Skeletal muscle satellite cell (primary cell): ENCODE measurements at regions not wholly inside any gene's neighbourhood (a gene's known extent, or its start where the extent isn't known, plus 50 kb on each side); places are given as distances from the start of the nearest gene placed in this dataset.
"Not testable (repeated sequence)": the region's sequence is repeated elsewhere in the genome, so short reads cannot be mapped to it uniquely, and the experiment has no call there.

Experiments used
- H3K27me3 ChIP-seq: 2 replicates; pipeline ENCODE4 v1.7.0; 2013; ENCODE audit warnings: low read length; ENCODE audit not compliant: control insufficient read depth, insufficient read depth
- H3K36me3 ChIP-seq: 2 replicates; pipeline ENCODE4 v1.7.0; 2013; ENCODE audit warnings: mild to moderate bottlenecking, control low read depth, low read length; ENCODE audit not compliant: insufficient read depth
- H3K4me1 ChIP-seq: 2 replicates; pipeline ENCODE4 v1.7.0; 2013; ENCODE audit warnings: low read length; ENCODE audit not compliant: control insufficient read depth, insufficient read depth
- H3K4me2 ChIP-seq: 2 replicates; pipeline ENCODE4 v1.7.0; 2013; ENCODE audit warnings: mild to moderate bottlenecking, low read length
- H3K4me3 ChIP-seq: 2 replicates; pipeline ENCODE4 v1.7.0; 2013; ENCODE audit warnings: low read length
- H3K9ac ChIP-seq: 2 replicates; pipeline ENCODE4 v1.7.0; 2013; ENCODE audit warnings: mild to moderate bottlenecking, low read depth, low read length, moderate library complexity
- H3K9me3 ChIP-seq: replicated peaks from 2 replicates; pipeline ENCODE4 v1.7.0; 2013; ENCODE audit warnings: mild to moderate bottlenecking, control low read depth, low read length

GRCh38 chr7:42580061-42580460 is 331.8 kb downstream of the C7orf25 start:
- Histone ChIP-seq H3K9ac (no peak overlapping the region), H3K36me3 (no peaks in the 10 kb centered on the region), H3K4me2 (no peak overlapping the region), H3K4me1 (no peaks in the 10 kb centered on the region), H3K4me3 (no peak overlapping the region), H3K9me3 (peaks cover 6% of the 10 kb centered on the region), H3K27me3 (peaks cover 16% of the 10 kb centered on the region)

GRCh38 chr7:42575171-42575570 is 336.7 kb downstream of the C7orf25 start:
- Histone ChIP-seq H3K36me3 (no peaks in the 10 kb centered on the region), H3K27me3 (peaks cover 34% of the 10 kb centered on the region), H3K9me3 (peaks cover 6% of the 10 kb centered on the region), H3K4me3 (no peak overlapping the region), H3K4me1 (no peaks in the 10 kb centered on the region), H3K4me2 (no peak overlapping the region), H3K9ac (no peak overlapping the region)

GRCh38 chr7:42574685-42575084 is 337.2 kb downstream of the C7orf25 start:
- Histone ChIP-seq H3K9me3 (peaks cover 6% of the 10 kb centered on the region), H3K36me3 (no peaks in the 10 kb centered on the region), H3K4me1 (no peaks in the 10 kb centered on the region), H3K27me3 (peaks cover 35% of the 10 kb centered on the region), H3K4me2 (no peak overlapping the region), H3K4me3 (no peak overlapping the region), H3K9ac (no peak overlapping the region)

DNA sequence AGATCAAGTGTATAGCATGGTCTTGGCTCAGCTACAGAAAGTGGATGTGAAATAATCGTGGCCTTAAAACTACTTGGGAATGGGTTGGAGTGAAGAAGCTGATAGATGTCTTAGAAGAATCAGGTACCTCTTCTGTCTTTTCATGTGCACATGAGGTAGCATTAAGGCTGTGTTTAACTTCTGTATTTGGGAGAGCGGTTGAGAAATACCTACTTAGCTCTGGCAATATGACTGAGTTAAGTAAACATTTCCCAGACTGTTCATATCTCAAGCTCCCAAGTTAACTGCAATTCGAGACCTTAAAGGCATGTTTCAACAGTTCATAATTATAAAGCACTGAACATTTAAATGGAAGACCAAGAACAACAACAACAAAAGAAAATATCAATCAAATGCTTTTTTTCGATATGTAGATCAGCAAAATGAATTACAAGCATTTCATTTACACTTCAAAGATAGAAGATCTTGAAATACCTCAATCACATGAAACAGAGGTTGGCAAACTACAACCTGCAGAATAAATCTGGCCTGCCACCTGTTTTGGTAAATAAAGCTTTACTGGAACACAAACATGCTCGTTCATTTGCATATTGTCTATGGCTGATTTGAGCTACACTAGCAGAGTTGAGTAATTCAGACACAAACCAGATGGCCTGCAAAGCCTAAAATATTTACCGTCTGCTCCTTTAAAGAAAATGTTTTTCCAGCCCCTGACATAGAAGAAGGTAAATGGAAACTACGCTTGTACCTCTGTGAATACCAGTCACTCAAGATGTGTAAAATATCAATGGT is 337.1 kb upstream of the GLI3 start:
- no peak overlapping the region for H3K9ac ChIP-seq
- no peaks in the 10 kb centered on the region for H3K36me3 ChIP-seq
- peaks cover 35% of the 10 kb centered on the region for H3K27me3 ChIP-seq
- no peak overlapping the region for H3K4me2 ChIP-seq
- peaks cover 4% of the 10 kb centered on the region for H3K9me3 ChIP-seq
- no peaks in the 10 kb centered on the region for H3K4me1 ChIP-seq
- no peak overlapping the region for H3K4me3 ChIP-seq

DNA sequence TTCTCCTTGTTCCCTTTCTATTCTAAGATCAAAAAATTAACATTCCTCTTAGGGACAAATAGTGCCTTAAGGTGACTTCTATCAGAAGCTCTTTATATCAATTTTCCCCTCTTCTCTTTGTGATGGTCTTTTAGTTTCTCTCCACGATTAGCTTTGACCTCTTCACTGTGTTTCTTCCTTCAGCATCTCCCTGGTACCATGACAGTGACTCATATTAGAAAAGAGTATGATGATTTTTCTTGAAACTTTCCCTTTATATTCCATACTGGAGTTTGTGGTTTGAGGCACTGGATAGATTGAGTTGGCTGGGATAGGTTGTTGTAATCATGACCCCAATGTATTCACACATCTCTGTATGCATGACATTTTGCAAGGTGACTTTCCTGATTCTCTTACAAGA is 335.6 kb upstream of the GLI3 start:
- Histone ChIP-seq H3K36me3 (no peaks in the 10 kb centered on the region), H3K4me3 (no peak overlapping the region), H3K4me1 (no peaks in the 10 kb centered on the region), H3K9ac (no peak overlapping the region), H3K9me3 (no peaks in the 10 kb centered on the region), H3K27me3 (peaks cover 33% of the 10 kb centered on the region), H3K4me2 (no peak overlapping the region)

DNA sequence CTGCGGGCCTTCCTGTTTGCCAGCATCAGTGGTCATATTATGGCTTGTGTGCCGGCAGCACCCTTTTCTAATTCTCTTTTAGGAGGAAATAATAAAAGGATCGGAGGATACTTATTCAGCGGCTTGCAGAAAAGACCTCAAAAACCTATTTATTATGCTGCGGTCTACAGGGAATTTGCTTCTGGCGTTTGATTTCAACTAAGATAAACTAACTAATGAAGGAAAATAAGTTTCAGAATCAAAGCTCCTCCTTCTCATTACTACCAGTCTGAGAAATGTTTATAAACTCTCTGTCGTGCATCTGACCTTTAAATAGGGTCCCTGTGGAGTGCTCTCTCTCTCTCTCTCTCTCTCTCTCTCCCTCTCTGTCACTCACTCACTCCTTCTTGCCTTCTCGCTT is 335.0 kb upstream of the GLI3 start:
- H3K9me3 ChIP-seq: no peaks in the 10 kb centered on the region
- H3K4me3 ChIP-seq: no peak overlapping the region
- H3K9ac ChIP-seq: no peak overlapping the region
- H3K4me2 ChIP-seq: no peak overlapping the region
- no peaks in the 10 kb centered on the region for H3K4me1 ChIP-seq
- H3K27me3 ChIP-seq: peaks cover 28% of the 10 kb centered on the region
- no peaks in the 10 kb centered on the region for H3K36me3 ChIP-seq

DNA sequence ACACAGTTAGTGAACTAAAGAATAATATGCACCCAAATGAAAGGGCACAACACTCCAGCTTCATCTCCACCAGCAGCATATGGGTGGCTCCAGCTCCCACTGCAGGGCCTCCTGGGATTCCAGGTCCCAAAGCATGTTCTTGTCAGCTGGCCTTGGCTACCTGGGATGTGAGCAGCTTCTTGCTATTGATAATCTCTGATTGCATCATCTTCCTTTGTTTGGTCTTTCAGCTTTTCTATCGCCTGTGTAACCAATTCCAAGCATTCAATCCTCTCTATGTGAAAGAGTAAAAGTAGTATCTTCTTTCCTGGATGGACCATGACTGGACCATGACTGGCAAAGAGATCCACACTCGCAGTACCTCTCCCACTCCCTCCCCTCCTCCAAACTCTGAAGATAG is 333.9 kb upstream of the GLI3 start:
- H3K4me2 ChIP-seq: no peak overlapping the region
- no peaks in the 10 kb centered on the region for H3K4me1 ChIP-seq
- H3K9me3 ChIP-seq: no peaks in the 10 kb centered on the region
- no peaks in the 10 kb centered on the region for H3K36me3 ChIP-seq
- H3K27me3 ChIP-seq: peaks cover 24% of the 10 kb centered on the region
- no peak overlapping the region for H3K9ac ChIP-seq
- no peak overlapping the region for H3K4me3 ChIP-seq

- H3K9me3 ChIP-seq: no peaks in the 10 kb centered on the region
- no peaks in the 10 kb centered on the region for H3K36me3 ChIP-seq
- H3K9ac ChIP-seq: no peak overlapping the region
- no peak overlapping the region for H3K4me2 ChIP-seq
- H3K27me3 ChIP-seq: peaks cover 5% of the 10 kb centered on the region
- no peak overlapping the region for H3K4me3 ChIP-seq
- H3K4me1 ChIP-seq: no peaks in the 10 kb centered on the region
Observed at GRCh38 chr7:42567051-42567450, 330.0 kb upstream of the GLI3 start.

DNA sequence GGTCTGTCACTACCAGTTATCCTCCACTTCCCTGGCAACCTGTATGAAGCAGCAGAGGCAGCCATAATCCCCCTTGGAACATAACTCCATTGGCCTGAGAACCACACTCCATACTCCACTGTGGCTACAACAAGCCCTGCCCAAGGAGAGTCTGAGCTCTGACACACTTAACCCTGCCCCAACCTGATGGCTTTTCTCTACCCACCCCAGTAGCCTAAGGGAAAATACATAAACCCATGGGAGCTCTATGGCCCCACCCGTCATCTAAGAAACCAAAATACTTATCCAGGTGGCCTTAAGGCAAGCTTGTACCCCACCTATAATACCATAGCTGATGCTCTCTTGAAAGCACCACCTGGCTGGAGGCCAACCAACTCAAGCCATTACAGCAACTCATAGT is 324.8 kb upstream of the GLI3 start:
- Histone ChIP-seq H3K36me3 (no peaks in the 10 kb centered on the region), H3K9me3 (no peaks in the 10 kb centered on the region), H3K4me3 (no peak overlapping the region), H3K4me1 (no peaks in the 10 kb centered on the region), H3K9ac (no peak overlapping the region), H3K27me3 (no peaks in the 10 kb centered on the region), H3K4me2 (no peak overlapping the region)

- no peaks in the 10 kb centered on the region for H3K9me3 ChIP-seq
- H3K4me3 ChIP-seq: no peak overlapping the region
- no peaks in the 10 kb centered on the region for H3K36me3 ChIP-seq
- H3K4me2 ChIP-seq: no peak overlapping the region
- H3K27me3 ChIP-seq: no peaks in the 10 kb centered on the region
- H3K4me1 ChIP-seq: no peaks in the 10 kb centered on the region
- no peak overlapping the region for H3K9ac ChIP-seq
Observed at GRCh38 chr7:42560866-42561265, 323.9 kb upstream of the GLI3 start.

DNA sequence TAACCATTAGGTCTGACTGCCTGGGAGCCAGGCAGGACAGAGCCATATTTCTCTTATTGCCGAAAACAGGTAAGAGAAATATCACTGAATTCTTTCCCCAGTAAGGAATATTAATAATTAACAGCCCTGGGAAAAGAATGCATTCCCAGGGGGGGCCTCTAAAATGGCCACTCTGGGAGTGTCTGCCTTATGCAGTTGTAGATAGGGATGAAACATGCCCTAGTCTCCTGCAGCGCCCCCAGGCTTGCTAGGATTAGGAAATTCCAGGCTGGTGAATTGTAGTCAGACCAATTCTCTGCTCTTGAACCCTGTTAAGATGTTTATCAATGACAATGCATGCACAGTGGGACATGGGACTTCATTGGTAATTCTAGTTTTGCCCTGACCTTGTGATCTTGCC is 317.9 kb upstream of the GLI3 start:
- H3K27me3 ChIP-seq, H3K4me3 ChIP-seq, H3K36me3 ChIP-seq, H3K9ac ChIP-seq, H3K4me2 ChIP-seq, H3K9me3 ChIP-seq, H3K4me1 ChIP-seq: not testable (repeated sequence)

GRCh38 chr7:42552227-42552626 is 315.2 kb upstream of the GLI3 start:
- Histone ChIP-seq H3K27me3 (no peaks in the 10 kb centered on the region), H3K9me3 (no peaks in the 10 kb centered on the region), H3K4me1 (no peaks in the 10 kb centered on the region), H3K4me2 (no peak overlapping the region), H3K9ac (no peak overlapping the region), H3K36me3 (no peaks in the 10 kb centered on the region), H3K4me3 (no peak overlapping the region)
